Occipital lobe (tissue), 1 donor: ENCODE measurements at regions not wholly inside any gene's neighbourhood (a gene's known extent, or its start where the extent isn't known, plus 50 kb on each side); places are given as distances from the start of the nearest gene placed in this dataset.
"Not testable (repeated sequence)": the region's sequence is repeated elsewhere in the genome, so short reads cannot be mapped to it uniquely, and the experiment has no call there.

Source experiments
- DNase-seq: peaks from one replicate; lab custom pipeline; 2025; lab: John Stamatoyannopoulos, UW

DNA sequence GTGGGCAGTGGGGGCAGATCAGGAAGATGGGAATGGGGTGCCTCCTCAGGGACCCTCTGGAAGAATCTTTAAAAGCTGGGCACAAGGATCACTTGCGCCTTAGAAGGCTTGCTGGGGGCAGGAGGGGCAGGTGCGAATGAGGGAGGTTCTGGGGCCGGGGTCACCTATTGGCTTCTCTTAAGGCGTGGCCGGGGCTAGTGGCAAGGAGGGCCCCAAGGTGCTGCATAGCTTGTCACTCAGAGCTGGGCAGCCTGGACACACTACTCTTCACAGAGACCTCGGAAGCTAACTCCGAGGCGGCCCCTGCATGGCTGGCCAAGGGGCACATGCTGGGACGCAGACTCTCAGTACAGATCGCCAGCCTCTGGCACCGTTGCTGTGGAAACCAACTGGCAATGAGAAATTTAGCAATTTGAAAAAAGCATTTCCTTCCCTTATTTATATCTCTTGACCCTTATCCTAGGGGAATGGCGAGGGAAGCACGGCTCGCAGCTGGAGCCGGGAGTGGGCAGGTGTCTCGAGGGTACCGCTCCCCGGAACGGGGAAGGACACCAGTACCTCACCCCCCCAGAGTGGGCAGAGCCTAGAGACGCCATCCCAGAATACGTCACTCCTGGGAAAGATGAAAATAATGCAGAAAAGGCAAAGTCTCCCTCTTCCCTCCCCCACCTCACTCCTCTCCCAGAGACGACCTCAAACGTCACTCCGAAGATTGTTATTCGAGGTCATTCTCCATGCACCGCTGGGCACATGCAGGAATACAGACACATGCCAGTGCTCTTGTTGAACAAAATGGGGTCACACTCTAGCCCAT, 188.1 kb downstream of the CTTN start:
- no peak for DNase-seq

DNA sequence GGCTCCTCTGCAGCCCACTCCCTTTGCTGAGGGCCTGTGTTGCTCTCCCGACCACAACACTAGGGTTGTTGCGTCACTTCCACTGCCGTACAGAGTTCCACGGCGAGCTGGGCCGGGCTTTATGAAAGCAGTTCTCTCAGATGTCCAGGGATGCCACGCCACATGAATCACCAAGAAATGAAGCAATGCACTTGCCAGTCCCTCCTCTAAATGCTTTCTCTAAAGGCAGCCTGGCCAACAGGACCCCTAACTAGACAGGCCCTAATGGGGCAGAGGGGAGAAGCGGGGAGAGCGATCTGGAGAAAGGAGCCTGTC, 188.7 kb downstream of the CTTN start:
- no peak for DNase-seq

DNA sequence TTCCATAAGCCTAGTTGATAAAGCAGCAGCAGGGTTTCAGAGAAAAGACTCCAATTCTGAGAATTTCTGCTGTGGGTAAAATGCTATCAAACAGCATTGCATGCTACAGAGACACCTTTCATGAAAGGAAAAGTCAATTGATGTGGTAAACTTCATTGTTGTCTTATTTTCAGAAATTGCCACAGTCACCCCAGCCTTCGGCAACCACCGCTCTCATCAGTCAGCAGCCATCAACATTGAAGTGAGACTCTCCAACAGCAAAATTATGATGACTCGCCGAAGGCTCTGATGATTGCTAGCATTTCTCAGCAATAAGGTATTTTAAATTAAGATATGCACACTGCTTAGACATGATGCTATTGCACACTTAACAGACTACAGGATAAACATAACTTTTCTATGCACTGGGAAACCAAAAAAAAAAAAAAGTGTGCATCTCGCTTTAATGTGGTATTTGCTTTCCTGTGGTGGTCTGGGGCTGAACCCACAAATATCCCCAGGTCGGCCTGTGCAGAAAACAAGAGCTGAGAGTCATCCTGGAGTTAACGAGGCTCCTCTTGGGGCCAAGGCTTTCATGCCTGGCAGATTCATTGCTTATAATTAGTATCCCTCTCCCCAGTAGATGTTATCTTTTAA, 192.1 kb downstream of the CTTN start:
- no peak for DNase-seq

DNA sequence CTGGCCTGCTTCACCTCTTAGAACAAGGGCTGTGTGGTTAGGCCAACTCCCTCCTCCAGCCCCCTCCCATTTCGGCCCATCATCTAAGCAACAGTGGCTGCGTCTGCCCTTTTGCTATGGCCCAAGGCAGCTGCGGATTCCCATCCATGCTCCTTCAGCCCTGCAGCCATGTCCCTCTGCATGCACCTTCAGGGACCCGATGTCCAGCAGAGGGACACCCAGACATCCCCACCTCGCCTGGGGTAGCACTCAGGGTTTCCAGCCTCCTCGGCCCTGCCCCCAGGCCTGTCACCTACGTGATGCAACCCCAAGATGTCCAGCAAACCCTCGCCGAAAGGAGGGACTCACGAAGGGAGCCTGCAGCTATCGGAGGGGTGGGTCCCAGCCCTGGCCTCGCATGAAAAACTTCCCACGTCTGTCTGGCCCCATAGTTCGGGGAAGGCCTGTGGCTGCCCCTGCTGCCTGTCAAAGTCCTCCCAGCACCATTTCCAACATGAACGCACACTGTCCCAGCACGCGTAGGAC, 194.4 kb downstream of the CTTN start:
- no peak for DNase-seq

DNA sequence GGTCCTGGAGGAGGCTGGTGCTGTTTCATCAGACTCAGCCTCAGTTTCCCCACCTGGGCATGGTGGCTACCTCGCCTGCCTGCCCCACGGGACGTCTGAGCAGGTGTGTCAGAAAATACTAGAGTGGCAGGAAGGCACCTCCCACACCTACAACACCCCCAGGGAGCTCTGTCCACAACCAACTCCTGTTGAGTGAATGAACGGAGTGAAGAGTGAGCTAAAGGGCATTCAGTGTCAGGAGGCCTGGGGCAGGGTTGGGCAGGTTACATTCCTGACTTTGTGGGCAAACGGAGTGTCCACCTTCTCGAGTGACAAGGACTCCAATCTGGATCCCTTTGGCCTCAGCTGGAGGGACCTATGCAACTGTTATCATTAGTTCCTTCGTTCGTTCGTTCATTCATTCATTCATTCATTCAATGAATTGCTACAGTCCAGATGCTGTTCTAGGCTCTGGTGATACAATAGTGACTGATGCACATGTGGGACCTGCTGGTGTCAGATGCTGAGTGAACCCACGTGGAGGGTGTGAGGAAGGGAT, 195.2 kb downstream of the CTTN start:
- no peak for DNase-seq

DNA sequence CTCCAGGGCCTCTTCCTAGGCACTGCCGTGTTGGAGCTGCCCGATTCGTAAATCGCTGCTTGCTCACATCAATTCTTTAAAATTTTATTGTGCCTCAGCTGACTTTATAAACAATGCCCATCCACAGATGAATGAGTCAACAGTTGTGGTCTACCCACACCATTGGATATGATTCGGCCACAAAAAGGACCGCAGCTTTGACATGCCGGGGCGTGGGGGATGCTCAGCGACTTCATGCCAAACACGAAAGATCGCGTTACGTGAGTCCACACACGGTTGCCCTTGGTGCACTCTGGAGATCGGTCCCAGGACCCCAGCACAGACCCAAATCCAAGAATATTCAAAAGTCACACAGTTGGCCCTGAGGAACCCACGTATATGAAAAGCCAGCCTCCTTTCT, 195.7 kb downstream of the CTTN start:
- no peak for DNase-seq

DNA sequence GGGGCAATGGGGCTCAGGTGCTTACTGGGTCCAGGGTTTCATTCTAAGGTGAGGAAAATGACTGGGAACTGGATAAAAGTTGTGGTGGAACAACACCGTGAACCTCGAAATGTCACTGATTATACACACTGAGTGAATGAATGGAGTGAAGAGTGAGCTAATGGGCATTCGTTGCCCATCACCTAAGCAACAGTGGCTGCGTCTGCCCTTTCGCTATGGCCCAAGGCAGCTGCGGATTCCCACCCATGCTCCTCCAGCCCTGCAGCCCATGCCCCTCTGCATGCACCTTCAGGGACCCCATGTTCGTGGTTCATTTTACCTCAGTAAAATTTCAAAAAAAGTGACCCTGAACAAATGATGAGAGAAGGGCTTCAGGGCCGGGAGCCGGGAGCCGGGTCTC, 196.3 kb downstream of the CTTN start:
- no peak for DNase-seq

DNA sequence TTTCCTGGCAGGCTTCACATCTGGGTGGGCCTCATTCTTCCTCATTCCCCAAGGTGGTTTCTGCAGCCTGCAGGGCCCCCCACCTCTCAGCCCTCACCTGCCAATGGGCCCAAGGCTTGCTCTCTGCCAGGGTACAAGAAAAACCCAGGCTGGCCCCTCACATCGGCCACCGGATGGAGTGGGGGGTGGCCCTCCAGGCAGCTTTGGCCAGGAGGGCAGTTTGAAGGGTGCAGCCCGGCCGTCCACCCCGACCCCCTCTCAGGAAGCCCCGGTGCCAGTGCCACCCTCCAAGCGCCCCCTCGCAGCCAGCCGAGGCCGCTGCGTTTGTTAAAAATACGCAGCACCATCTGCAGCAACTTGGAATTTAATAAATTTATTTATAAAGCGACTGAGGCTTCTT, 196.7 kb downstream of the CTTN start:
- DNase-seq = no peak

DNA sequence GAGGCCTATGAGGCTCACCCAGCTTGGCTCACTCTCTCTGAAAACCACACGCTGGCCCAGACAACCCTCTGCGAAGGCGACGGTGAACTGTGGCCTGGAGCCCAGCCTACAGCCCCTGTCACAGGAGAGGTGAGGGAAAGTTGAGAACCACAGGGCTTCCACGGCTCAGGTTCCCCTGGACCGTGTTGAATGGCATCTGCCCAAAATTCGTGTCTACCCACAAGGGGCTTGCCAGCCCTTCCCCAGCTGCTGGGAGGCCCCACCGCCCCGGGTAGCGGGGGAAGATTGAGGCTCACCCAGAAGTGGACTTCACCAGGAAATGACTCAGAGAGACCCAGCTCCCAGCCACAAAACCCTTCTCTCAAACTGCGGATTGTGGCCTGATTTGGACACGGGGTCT, 197.1 kb downstream of the CTTN start:
- DNase-seq = no peak

DNA sequence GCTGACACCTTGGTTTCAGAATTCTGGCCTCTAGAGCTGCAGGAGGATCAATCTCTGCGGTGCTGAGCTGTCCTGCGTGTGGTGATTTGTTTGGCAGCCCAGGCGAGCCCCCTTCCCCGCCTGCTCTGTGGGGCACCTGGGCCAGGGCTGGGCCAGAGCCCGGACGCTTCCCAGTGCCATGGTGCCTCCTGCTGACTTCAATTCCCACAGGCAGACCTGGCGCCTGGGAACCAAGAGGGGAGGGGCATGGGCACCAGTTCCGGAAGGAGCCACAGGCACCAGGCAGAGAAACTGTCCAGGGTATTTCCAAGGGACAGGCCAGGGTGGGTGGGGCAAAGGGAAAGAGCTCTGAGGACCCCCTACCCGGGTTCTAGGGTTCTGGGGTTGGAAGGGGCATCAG, 197.8 kb downstream of the CTTN start:
- DNase-seq = no peak

DNA sequence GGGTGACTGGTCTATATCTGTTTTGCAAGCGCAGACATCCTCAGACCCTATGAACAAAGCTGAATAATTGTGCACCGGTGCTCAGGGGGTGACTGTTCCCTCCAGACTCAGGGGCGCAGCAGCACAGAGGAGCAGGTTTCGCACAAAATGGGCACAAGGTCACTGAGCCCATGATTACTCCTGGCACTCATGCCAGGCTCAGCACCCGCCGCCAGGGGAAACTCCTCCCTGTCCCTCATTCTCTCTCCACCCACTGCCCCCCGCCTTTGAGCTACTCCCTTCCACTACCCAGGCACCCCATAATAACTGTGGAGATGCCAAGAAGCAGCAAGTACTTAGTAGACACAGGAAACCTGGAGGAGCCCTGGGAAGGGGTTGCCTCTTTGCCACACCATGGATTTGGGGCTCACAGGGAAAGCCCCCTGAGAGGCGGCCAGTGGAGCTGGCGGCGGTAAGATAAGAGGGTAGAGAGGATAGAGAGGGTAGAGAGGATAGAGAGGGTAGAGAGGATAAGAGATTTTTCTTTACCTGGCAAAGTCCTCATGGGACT, 198.8 kb downstream of the CTTN start:
- no peak for DNase-seq

DNA sequence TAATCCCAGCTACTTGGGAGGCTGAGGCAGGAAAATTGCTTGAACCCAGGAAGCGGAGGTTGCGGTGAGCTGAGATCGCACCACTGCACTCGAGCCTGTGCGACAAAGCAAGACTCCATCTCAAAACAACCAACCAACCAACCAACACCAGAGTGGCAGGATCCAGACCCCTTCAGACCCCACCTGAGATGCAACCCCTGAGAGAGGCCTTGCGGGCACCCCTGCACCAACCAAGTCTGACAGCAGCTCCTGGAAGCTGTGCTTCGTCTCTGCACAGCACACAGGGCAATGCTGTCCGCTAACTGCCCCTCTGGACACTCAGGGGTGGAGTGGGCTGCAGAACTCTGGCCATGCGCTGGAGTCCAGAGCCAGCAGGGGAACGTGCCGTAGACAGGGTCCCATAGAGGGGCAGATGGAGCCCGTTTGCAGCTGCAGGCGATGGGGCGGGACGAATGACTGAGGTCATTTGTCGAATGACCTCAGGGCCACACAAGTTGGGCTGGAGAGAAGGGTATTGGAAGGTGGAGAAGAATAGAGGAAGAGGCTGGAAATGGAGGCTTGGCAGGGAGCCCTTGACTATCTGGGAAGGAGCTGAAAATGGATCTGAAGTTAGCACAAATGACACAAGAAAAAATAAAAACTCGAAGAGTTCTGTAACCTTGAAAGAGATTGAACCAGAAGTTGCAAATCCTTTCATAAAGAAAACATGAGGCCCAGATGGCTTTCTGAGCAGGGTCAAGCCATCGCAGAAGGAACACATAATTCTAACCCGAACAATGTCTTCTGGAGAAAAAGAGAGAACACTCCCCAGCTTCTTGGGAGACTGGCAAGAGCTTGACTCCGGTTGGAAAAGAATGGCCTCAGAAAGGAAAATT, 199.7 kb downstream of the CTTN start:
- no peak for DNase-seq

DNA sequence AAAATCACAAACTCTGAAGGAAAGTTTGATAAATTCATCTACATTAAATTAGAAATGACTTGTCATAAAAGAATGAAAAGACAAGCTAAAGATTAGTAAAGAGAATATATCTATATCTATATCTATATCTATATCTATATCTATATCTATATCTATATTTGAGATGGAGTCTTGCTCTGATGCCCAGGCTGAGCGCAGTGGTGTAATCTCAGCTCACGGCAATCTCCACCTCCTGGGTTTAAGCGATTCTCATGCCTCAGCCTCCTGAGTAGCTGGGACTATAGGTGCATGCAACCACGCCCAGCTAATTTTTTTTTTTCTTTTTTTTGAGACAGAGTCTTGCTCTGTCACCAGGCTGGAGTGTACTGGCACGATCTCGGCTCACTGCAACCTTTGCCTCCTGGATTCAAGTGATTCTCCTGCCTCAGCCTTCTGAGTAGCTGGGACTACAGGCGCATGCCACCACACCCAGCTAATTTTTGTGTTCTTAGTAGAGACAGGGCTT, 202.6 kb downstream of the CTTN start:
- DNase-seq = not testable (repeated sequence)

DNA sequence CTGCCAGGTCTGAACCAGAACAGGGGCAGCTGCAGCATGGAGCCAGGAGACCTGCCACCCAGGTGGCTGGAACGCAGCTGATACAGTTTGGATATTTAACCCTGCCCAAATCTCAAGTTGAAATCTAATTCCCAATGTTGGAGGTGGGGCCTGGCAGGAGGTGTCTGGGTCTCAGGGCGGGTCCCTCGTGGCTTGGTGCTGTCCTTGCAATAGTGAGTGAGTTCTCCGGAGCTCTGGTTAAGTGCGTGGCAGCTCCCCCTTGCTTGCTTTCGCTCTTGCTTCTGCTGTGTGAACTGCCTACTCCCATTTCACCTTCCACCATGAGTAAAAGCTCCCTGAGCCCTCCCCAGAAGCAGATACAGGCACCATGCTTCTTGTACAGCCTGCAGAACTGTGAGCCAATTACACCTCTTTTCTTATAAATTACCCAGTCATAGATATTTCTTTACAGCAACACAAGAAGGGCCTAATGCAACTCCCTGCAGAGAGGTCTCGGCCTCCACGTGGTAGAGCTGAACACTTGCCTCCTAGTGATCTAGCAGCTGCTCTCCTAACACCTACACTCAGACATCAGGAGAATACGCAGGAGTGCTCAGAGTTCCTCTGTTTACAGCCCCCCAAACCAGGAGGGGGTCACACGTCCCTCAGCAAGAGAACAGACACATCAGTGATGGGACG, 203.7 kb downstream of the CTTN start:
- no peak for DNase-seq

DNA sequence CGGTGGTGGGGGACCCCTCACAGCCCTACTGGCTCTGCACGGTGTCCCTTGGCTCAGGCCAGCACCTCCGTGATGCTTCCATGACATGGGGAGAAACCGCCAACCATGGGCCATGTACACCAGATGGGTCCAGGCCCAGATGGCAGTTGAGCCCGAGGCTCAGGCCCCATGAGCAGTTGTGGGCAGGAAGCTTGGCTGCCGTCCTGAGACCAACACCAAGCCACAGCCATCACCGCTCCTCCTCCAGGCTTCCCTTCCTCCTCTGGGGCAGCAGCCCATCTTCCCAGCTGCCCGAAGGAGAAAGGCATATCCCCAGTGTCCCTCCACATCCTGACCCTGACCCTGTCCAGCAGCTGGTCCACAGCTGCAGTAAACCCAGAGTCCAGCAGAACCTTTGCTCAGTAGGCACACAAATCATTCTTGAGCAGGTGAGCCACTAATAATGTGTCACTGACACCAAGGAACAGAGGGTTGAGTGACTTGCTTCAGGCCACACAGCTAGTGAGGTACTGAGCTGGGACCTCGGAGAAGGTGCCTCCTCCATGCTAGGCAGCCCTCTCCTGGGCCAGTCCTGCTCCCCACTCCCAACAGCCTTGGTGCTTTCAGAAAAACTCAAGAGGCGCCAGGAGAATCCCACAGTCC, 204.9 kb downstream of the CTTN start:
- DNase-seq = no peak

DNA sequence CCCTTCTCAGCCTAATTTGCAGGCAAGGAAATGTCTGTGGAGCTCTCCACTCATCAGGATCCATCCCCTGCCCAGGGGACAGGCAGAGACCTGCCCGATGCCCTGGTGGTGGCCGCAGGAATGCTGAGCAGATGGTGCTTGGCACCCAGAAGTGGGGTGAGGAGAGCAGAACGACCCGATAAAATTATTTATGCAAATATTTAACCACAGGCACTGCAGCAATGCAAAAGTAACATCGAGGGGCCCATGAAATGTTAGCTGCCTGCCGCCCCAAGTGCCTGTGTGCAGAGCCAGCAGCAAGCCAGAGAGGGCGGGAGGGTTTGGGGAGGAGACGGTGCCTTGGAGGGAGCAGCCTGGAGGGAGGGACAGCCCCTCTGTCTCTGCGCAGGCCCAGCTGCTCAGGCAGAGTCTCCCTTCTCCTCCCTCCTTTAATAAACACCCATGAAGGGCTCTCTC, 205.5 kb downstream of the CTTN start:
- no peak for DNase-seq

DNA sequence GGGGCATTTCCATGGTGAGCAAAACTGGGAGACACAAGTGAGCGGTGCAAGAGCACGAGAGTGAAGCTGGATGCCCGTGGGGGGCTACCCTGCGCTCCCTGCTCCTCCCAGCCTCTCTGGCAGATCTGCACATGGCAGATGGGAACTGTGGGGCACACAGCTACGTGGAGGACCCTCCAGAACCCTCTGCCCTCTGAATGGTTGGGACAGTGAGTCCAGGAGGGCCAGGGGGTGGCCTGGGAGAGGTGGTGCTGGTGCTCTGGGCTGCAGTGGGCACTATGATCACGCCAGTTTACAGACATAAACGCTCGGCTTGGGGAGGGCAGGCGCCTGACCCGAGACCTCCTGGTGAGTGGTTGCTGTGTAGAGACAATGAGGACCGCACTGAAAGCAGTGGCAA, 205.9 kb downstream of the CTTN start:
- DNase-seq = no peak

DNA sequence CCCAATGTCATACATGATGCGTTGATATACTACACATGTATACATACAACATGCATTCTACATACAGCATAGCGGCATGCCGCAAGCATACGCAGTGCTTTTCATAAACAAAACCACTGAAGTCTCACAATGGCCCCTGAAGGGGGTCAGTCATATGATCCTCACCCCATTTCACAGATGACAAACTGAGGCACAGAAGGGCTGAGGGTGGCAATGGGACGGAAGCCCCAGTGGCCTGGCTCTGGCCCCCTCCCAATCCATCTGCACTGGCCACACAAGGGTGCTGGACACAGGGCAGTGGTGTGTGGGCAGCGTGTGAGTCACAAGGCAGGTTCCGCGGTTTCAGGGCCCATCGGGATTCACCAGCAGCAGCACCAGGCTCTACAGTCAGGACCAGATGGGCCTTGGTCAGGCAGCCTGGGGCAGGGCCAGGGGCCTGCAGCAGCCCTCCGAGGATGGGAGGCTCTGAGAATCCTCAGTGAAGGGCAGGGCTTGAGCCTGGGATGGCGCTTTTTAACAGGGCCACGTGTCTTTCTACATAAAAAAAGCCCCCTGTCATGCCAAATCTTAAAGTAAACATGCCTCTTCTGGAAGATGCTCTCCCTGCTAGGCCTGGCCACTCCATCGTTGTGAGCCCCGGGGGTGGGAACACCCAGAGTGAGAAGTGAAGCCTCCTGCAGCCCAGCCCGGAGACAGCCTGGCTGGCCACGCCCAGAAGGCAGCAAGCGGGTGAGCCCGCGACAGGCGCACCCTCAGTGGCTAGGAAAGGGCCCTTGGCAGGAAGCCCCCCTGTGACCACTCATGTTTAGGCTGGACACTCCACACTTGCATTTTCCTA, 206.5 kb downstream of the CTTN start:
- no peak for DNase-seq

DNA sequence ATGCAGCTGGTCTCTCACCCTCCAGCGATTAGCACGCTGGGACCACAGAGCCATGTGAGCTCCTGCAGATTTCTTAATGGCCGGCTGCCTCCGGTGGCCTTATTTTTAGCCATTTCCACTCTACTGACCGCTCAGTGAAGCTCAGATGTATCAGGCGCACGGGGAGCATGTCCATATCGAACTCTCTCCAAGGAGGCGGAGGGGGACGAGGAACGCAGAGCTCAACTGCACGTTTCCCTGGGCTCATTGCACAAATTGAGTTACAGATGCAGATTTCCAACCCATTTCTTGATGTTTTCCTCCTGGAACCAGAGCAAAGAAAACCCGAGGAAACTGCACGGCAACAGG, 207.1 kb downstream of the CTTN start:
- DNase-seq = no peak

DNA sequence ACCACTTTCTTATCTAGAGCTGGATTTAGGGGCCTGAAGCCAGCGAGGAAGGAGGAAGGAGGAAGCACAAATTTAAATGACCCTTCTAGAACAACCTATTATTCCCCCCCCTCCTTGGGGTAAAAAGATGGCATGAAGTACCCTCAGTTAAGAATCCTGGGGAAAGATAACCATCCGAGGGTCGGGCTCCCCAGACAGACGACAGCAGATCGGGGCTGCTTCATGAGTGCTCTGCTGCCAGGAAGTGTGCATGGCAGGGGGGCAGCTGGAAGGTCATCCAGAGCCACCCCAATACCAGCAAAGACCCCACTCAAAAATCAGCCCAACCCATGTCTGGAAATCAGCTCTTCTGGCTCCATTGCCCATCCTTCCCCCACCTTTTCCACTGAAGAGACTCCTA, 207.5 kb downstream of the CTTN start:
- DNase-seq = no peak
